ENCODE measurements at regions not wholly inside any gene's neighbourhood (a gene's known extent, or its start where the extent isn't known, plus 50 kb on each side); places are given as distances from the start of the nearest gene placed in this dataset.

GRCh38 chr1:219292999-219293398, 119.3 kb downstream of the LYPLAL1 start:
- no peak for TF ChIP-seq POLR2A (IDR thresholded peaks at IDR 0.05)
- no peak for TF ChIP-seq CTCF (IDR thresholded peaks at IDR 0.05)
